HG02610 (cell line): ENCODE measurements at regions not wholly inside any gene's neighbourhood (a gene's known extent, or its start where the extent isn't known, plus 50 kb on each side); places are given as distances from the start of the nearest gene placed in this dataset.
"Not testable (repeated sequence)": the region's sequence is repeated elsewhere in the genome, so short reads cannot be mapped to it uniquely, and the experiment has no call there.

ENCODE experiments used
- ATAC-seq: cut with Tn5 transposase; IDR thresholded peaks from one replicate; pipeline ENCODE4 v1.9.1; 2021; ENCODE audit warnings: mild to moderate bottlenecking, moderate library complexity; ENCODE audit not compliant: unreplicated experiment

- ATAC-seq, result not testable (repeated sequence)
These were observed 54.0 kb upstream of the WWC2 start for GRCh38 chr4:183044924-183045640.

GRCh38 chr4:183038436-183038835 is 60.6 kb upstream of the WWC2 start:
- ATAC-seq, result no peak

GRCh38 chr4:183035726-183036415 is 63.2 kb upstream of the WWC2 start:
- ATAC-seq, result no peak

GRCh38 chr4:183035256-183035655 is 63.8 kb upstream of the WWC2 start:
- no peak for ATAC-seq

- ATAC-seq, result no peak
These were observed 68.2 kb upstream of the WWC2 start for GRCh38 chr4:183030823-183031222.

GRCh38 chr4:183030309-183030708 is 68.7 kb upstream of the WWC2 start:
- ATAC-seq, result no peak

GRCh38 chr4:183029365-183029764 is 69.7 kb upstream of the WWC2 start:
- no peak for ATAC-seq

GRCh38 chr4:183026701-183027100 is 72.4 kb upstream of the WWC2 start:
- ATAC-seq, result no peak

- no peak for ATAC-seq
These were observed 76.4 kb upstream of the WWC2 start for GRCh38 chr4:183022617-183023016.

- no peak for ATAC-seq
These were observed 81.1 kb upstream of the WWC2 start for GRCh38 chr4:183017962-183018361.

GRCh38 chr4:183014361-183015084 is 84.5 kb upstream of the WWC2 start:
- no peak for ATAC-seq

- no peak for ATAC-seq
These were observed 85.4 kb upstream of the WWC2 start for GRCh38 chr4:183013730-183014002.

GRCh38 chr4:183012879-183013729 is 86.0 kb upstream of the WWC2 start:
- ATAC-seq, result no peak

- no peak for ATAC-seq
These were observed 87.7 kb upstream of the WWC2 start for GRCh38 chr4:183011213-183011907.

- no peak for ATAC-seq
These were observed 90.6 kb upstream of the WWC2 start for GRCh38 chr4:183008492-183008891.

GRCh38 chr4:183004370-183004769 is 87.2 kb upstream of the DCTD start:
- not testable (repeated sequence) for ATAC-seq

- no peak for ATAC-seq
These were observed 77.0 kb upstream of the DCTD start for GRCh38 chr4:182994171-182994570.

GRCh38 chr4:182978152-182978827 is 61.1 kb upstream of the DCTD start:
- ATAC-seq, result peak; percentile 71

GRCh38 chr4:182975806-182976205 is 58.6 kb upstream of the DCTD start:
- ATAC-seq, result peak; percentile 91

- ATAC-seq, result no peak
These were observed 56.8 kb upstream of the DCTD start for GRCh38 chr4:182973941-182974340.
